ENCODE measurements at regions not wholly inside any gene's neighbourhood (a gene's known extent, or its start where the extent isn't known, plus 50 kb on each side); places are given as distances from the start of the nearest gene placed in this dataset.
"Not testable (repeated sequence)": the region's sequence is repeated elsewhere in the genome, so short reads cannot be mapped to it uniquely, and the experiment has no call there.

GRCh38 chr11:34823639-34824038 is 92.5 kb downstream of the APIP start:
- no peak for DNase-seq (ENCODE audit: low read depth in 2 of 2)
- no peak overlapping the region for H3K4me3 ChIP-seq (replicated peaks in 1 of 2; ENCODE audit: low read depth in 2 of 2, low read length in 2 of 2)
- TF ChIP-seq CTCF (IDR thresholded peaks at IDR 0.05; ENCODE audit: low read depth, low read length): no peak

GRCh38 chr11:34823197-34823596 is 93.0 kb downstream of the APIP start:
- TF ChIP-seq CTCF (IDR thresholded peaks at IDR 0.05; ENCODE audit: low read depth, low read length): no peak
- H3K4me3 ChIP-seq (replicated peaks in 1 of 2; ENCODE audit: low read depth in 2 of 2, low read length in 2 of 2): no peak overlapping the region
- DNase-seq (ENCODE audit: low read depth in 2 of 2): no peak

GRCh38 chr11:34819740-34820482 is 96.3 kb downstream of the APIP start:
- no peak overlapping the region for H3K4me3 ChIP-seq (replicated peaks in 1 of 2; ENCODE audit: low read depth in 2 of 2, low read length in 2 of 2)
- peak in 1 of 2 donors; percentile 21 for DNase-seq (ENCODE audit: low read depth in 2 of 2)
- TF ChIP-seq CTCF (IDR thresholded peaks at IDR 0.05; ENCODE audit: low read depth, low read length): no peak

GRCh38 chr11:34817812-34818211 is 98.4 kb downstream of the APIP start:
- not testable (repeated sequence) for H3K4me3 ChIP-seq (replicated peaks in 1 of 2; ENCODE audit: low read depth in 2 of 2, low read length in 2 of 2); DNase-seq (ENCODE audit: low read depth in 2 of 2)

GRCh38 chr11:34816698-34817213 is 99.4 kb downstream of the APIP start:
- no peak for DNase-seq (ENCODE audit: low read depth in 2 of 2)
- no peak overlapping the region for H3K4me3 ChIP-seq (replicated peaks in 1 of 2; ENCODE audit: low read depth in 2 of 2, low read length in 2 of 2)
- no peak for TF ChIP-seq CTCF (IDR thresholded peaks at IDR 0.05; ENCODE audit: low read depth, low read length)

GRCh38 chr11:34812905-34813576 is 103.1 kb downstream of the APIP start:
- no peak for DNase-seq (ENCODE audit: low read depth in 2 of 2)
- TF ChIP-seq CTCF (IDR thresholded peaks at IDR 0.05; ENCODE audit: low read depth, low read length): no peak
- no peak overlapping the region for H3K4me3 ChIP-seq (replicated peaks in 1 of 2; ENCODE audit: low read depth in 2 of 2, low read length in 2 of 2)

GRCh38 chr11:34811858-34812257 is 104.3 kb downstream of the APIP start:
- no peak for TF ChIP-seq CTCF (IDR thresholded peaks at IDR 0.05; ENCODE audit: low read depth, low read length)
- no peak overlapping the region for H3K4me3 ChIP-seq (replicated peaks in 1 of 2; ENCODE audit: low read depth in 2 of 2, low read length in 2 of 2)

More at GRCh38 chr11:34811858-34812257, 104.3 kb downstream of the APIP start:
- DNase-seq (ENCODE audit: low read depth in 2 of 2): no peak

Measured in cardiac fibroblast (primary cell).